HEK293 (cell line): ENCODE measurements at regions not wholly inside any gene's neighbourhood (a gene's known extent, or its start where the extent isn't known, plus 50 kb on each side); places are given as distances from the start of the nearest gene placed in this dataset.

ENCODE experiments used
- BCL11B ChIP-seq: fragments of 450-650 bp; formaldehyde crosslinking; IDR thresholded peaks from 2 replicates; pipeline ENCODE4 v1.5.1; 2016; ENCODE audit warnings: low read depth, missing biosample characterization, missing genetic modification characterization
- CTCF ChIP-seq: fragments of 450-650 bp; formaldehyde crosslinking; IDR thresholded peaks from 2 replicates; pipeline ENCODE4 v1.5.1; 2016; ENCODE audit warnings: missing biosample characterization, missing genetic modification characterization
- TRIM28 ChIP-seq: IDR thresholded peaks from 2 replicates; pipeline ENCODE4 v1.6.1; 2011; ENCODE audit warnings: low read length, control low read depth, borderline replicate concordance
- ZBTB17 ChIP-seq: fragments of 450-650 bp; formaldehyde crosslinking; IDR thresholded peaks from 2 replicates; pipeline ENCODE4 v1.5.1; 2016; ENCODE audit warnings: missing biosample characterization, missing genetic modification characterization
- ZBTB21 ChIP-seq: fragments of 450-650 bp; formaldehyde crosslinking; IDR thresholded peaks from 2 replicates; pipeline ENCODE4 v1.5.1; 2017; ENCODE audit warnings: missing biosample characterization, missing genetic modification characterization
- ZNF138 ChIP-seq: fragments of 450-650 bp; formaldehyde crosslinking; IDR thresholded peaks from 2 replicates; pipeline ENCODE4 v1.5.1; 2016; ENCODE audit warnings: missing biosample characterization, missing genetic modification characterization, borderline replicate concordance
- ZNF24 ChIP-seq: fragments of 450-650 bp; formaldehyde crosslinking; IDR thresholded peaks from 2 replicates; pipeline ENCODE4 v1.5.1; 2016; ENCODE audit warnings: missing biosample characterization, missing genetic modification characterization
- ZNF274 ChIP-seq, 2 experiments: fragments of 200-500 bp in 1 of 2; fragments of 450-650 bp in 1 of 2; sonication (Bioruptor generic) in 1 of 2; formaldehyde crosslinking in 1 of 2; IDR thresholded peaks; 2 replicates each; pipeline versions ENCODE4 v1.5.1 to v1.6.1; 2014 to 2016; ENCODE audit warnings: borderline replicate concordance in 1 of 2, inconsistent platforms in 1 of 2, low read length in 1 of 2, missing biosample characterization in 1 of 2, missing genetic modification characterization in 1 of 2
- ZNF280D ChIP-seq: fragments of 450-650 bp; formaldehyde crosslinking; IDR thresholded peaks from 2 replicates; pipeline ENCODE4 v1.5.1; 2016; ENCODE audit warnings: missing biosample characterization, missing genetic modification characterization
- ZNF350 ChIP-seq: fragments of 450-650 bp; formaldehyde crosslinking; IDR thresholded peaks from 2 replicates; pipeline ENCODE4 v1.5.0; 2017; ENCODE audit warnings: missing biosample characterization, mild to moderate bottlenecking, missing genetic modification characterization
- ZNF701 ChIP-seq: fragments of 450-650 bp; formaldehyde crosslinking; IDR thresholded peaks from 2 replicates; pipeline ENCODE4 v1.5.1; 2016; ENCODE audit warnings: missing biosample characterization, missing genetic modification characterization

- TF ChIP-seq ZNF280D (no peak), CTCF (no peak), ZNF24 (tag by site-specific recombination) (no peak), BCL11B (tag by site-specific recombination) (no peak), ZNF701 (tag by site-specific recombination) (no peak), ZBTB21 (no peak), TRIM28 (no peak), ZNF274 (IDR thresholded peaks at IDR 0.05; ENCODE audit: low read length) (no peak), ZNF274 (tag by site-specific recombination; IDR thresholded peaks at IDR 0.05; ENCODE audit: borderline replicate concordance) (no peak), ZNF138 (tag by site-specific recombination) (no peak), ZBTB17 (tag by site-specific recombination) (no peak), ZNF350 (tag by site-specific recombination) (no peak)
Observed at GRCh38 chr14:101325319-101325718, 236.0 kb upstream of the DIO3 start.
